ENCODE measurements at regions not wholly inside any gene's neighbourhood (a gene's known extent, or its start where the extent isn't known, plus 50 kb on each side); places are given as distances from the start of the nearest gene placed in this dataset.

GRCh38 chr12:115722181-115722580 is 555.3 kb downstream of the MED13L start:
- TF ChIP-seq CTCF (IDR thresholded peaks at IDR 0.05 in 4 of 5, conservative IDR thresholded peaks at IDR 0.05 in 1 of 5) = no peak
- no peak for TF ChIP-seq POLR2A (IDR thresholded peaks at IDR 0.05)

Measured in gastrocnemius medialis (tissue), 4 donors.